ENCODE measurements at regions not wholly inside any gene's neighbourhood (a gene's known extent, or its start where the extent isn't known, plus 50 kb on each side); places are given as distances from the start of the nearest gene placed in this dataset.

DNA sequence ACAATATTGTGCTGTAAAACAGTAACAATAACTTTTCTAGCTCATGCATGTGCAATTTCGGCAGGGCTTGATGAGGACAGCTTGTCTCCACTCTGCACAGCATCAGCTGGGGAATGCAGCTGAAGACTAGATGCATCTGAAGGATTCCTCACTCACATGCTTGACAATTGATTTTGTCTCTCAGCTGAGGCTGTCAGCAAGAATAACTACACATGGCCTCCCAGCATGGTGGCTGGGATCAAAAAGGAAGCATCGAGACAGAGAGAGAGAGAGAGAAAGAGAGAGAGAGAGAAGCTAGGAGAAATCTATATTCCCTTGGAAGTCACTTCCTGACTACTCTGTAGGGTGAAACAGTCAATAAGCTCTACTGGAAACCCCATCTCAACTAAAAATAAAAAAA, 487.1 kb downstream of the PLOD2 start:
- no peak overlapping the region for H2BK15ac ChIP-seq (ENCODE audit: low read depth, low read length)
- no peak overlapping the region for H3T11ph ChIP-seq (ENCODE audit: low read length)
- no peak overlapping the region for H2BK20ac ChIP-seq (ENCODE audit: low read depth, low read length, poor library complexity, severe bottlenecking)
- WGBS (ENCODE audit: extremely low coverage, insufficient read length, low lambda C conversion rate) = no CpG with 5 or more reads among the region's 2 CpGs
- TF ChIP-seq, protein P1, sequence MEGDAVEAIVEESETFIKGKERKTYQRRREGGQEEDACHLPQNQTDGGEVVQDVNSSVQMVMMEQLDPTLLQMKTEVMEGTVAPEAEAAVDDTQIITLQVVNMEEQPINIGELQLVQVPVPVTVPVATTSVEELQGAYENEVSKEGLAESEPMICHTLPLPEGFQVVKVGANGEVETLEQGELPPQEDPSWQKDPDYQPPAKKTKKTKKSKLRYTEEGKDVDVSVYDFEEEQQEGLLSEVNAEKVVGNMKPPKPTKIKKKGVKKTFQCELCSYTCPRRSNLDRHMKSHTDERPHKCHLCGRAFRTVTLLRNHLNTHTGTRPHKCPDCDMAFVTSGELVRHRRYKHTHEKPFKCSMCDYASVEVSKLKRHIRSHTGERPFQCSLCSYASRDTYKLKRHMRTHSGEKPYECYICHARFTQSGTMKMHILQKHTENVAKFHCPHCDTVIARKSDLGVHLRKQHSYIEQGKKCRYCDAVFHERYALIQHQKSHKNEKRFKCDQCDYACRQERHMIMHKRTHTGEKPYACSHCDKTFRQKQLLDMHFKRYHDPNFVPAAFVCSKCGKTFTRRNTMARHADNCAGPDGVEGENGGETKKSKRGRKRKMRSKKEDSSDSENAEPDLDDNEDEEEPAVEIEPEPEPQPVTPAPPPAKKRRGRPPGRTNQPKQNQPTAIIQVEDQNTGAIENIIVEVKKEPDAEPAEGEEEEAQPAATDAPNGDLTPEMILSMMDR (conservative IDR thresholded peaks at IDR 0.05) = no peak
- no peak overlapping the region for H3K23ac ChIP-seq (ENCODE audit: insufficient read length, low read depth, low read length)
- no peaks in the 10 kb centered on the region for H3K79me1 ChIP-seq (ENCODE audit: insufficient read depth, low read depth, low read length, poor library complexity, severe bottlenecking)
- H2AK5ac ChIP-seq (ENCODE audit: insufficient read length, low read length) = no peak overlapping the region
- H3K4ac ChIP-seq (ENCODE audit: low read depth, low read length) = no peak overlapping the region
- Mint-ChIP-seq H3K36me3 (ENCODE audit: insufficient read depth in 1 of 3, low read depth in 3 of 3) (no peaks in the 10 kb centered on the region), H3K27ac (peak overlapping the region in 1 of 3 experiments; percentile 12; a peak in 2 of 7 replicates), H3K4me3 (no peak overlapping the region), H3K9me3 (no peaks in the 10 kb centered on the region), H3K4me1 (peaks cover 0 to 3% of the 10 kb centered on the region in 2 experiments; a peak in 1 of 4 replicates), H3K27me3 (ENCODE audit: low read depth) (no peaks in the 10 kb centered on the region)
- H3K4me2 ChIP-seq (ENCODE audit: insufficient read depth, insufficient read length, low read length) = no peak overlapping the region
- no peak overlapping the region for H3K18ac ChIP-seq (ENCODE audit: insufficient read length, low read depth, low read length)
- H3K79me2 ChIP-seq (ENCODE audit: insufficient read depth, low read length) = no peaks in the 10 kb centered on the region
- no peaks in the 10 kb centered on the region for H4K20me1 ChIP-seq (ENCODE audit: control insufficient read depth, insufficient read depth, insufficient read length)
- H4K5ac ChIP-seq (ENCODE audit: insufficient read length, low read depth, low read length) = no peak overlapping the region
- no peaks in the 10 kb centered on the region for H3K9me3 ChIP-seq (ENCODE audit: control insufficient read depth, low read depth, low read length)
- H3K9ac ChIP-seq (ENCODE audit: extremely low read depth, insufficient read length, low read length) = no peak overlapping the region
- no peak overlapping the region for H4K8ac ChIP-seq (replicated peaks; ENCODE audit: insufficient read length, low read depth, low read length)
- no peaks in the 10 kb centered on the region for H3K23me2 ChIP-seq (ENCODE audit: insufficient read length, low read depth, low read length, poor library complexity, severe bottlenecking)
- no peaks in the 10 kb centered on the region for H3K4me1 ChIP-seq (ENCODE audit: insufficient read depth, low read length)
- no peak overlapping the region for H3K14ac ChIP-seq (ENCODE audit: insufficient read depth, low read length)
- DNase-seq = no peak
- H3K56ac ChIP-seq (ENCODE audit: insufficient read length, low read depth, low read length) = no peak overlapping the region
- H2BK120ac ChIP-seq (ENCODE audit: low read depth, low read length, poor library complexity, severe bottlenecking) = no peak overlapping the region
- H2BK5ac ChIP-seq (ENCODE audit: insufficient read length, low read length) = no peak overlapping the region
- H4K91ac ChIP-seq (ENCODE audit: insufficient read length, low read depth, low read length) = no peak overlapping the region
- no peak overlapping the region for H3K27ac ChIP-seq (ENCODE audit: insufficient read length, low read depth, low read length)
- H2AFZ ChIP-seq (ENCODE audit: low read length) = no peak overlapping the region
- no peaks in the 10 kb centered on the region for H3K27me3 ChIP-seq (ENCODE audit: insufficient read depth, low read length)
- H2BK12ac ChIP-seq (ENCODE audit: insufficient read length, low read depth, low read length) = no peak overlapping the region

Measured in H9 (cell line).